Right ventricle myocardium superior (tissue), 1 donor: ENCODE measurements at regions not wholly inside any gene's neighbourhood (a gene's known extent, or its start where the extent isn't known, plus 50 kb on each side); places are given as distances from the start of the nearest gene placed in this dataset.

Source experiments
- ATAC-seq: fragments of 200-7000 bp; cut with Tn5 transposase; one replicate; pipeline ENCODE4 v1.9.1; 2020; ENCODE audit warnings: mild to moderate bottlenecking; ENCODE audit not compliant: poor library complexity
- DNase-seq: peaks from one replicate; pipeline ENCODE4 v3.0.0-alpha.2; 2020
- intact Hi-C: fragments of 100-400 bp; cut with DNase I; formaldehyde crosslinking; loops from one replicate; pipeline ENCODE4 v1.11.2; 2022
- donor health status: DM: no; HTN: yes; CAD: no; lungs with severe emphysema.

DNA sequence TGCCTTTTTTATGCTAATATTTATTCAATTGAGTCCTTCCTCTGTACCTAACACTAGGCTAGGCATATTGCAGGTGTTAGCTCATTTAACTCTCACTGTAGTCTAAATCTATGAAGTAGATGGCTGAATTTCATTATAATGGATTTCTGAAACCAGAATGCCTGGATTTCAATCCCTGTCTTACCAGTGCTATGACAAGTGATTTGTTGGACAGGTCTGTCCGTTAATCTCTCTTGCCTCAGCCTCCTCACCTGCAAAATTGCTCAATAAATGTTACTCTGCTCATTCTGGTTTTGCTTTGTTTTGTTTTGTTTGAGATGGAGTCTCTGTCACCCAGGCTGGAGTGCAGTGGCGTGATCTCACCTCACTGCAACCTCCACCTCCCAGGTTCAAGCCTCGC lies 146.1 kb upstream of the ADGRL2 start:
- intact Hi-C loops = no loop called here

DNA sequence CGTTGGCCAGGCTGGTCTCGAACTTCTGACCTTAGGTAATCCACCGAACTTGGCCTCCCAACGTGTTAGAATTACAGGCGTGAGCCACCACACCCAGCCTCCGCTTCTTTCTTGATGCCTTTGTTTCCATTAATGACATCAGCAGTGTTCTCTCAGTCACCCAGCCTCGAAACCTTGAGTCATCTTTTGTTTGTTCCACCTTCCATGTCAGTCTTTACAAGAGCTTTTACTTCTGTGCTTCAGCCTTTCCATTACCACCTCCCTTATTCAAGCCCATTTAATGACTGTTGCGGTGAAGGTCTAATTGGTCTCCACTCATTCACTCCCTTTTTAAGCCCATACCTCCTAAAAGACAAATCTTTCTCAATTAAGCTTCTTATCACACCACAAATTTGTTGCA lies 146.6 kb upstream of the ADGRL2 start:
- ATAC-seq = no peak
- DNase-seq = no peak
- intact Hi-C loops = no loop called here

More for the DNA sequence above, 146.1 kb upstream of the ADGRL2 start:
- no peak for DNase-seq
- ATAC-seq = no peak

DNA sequence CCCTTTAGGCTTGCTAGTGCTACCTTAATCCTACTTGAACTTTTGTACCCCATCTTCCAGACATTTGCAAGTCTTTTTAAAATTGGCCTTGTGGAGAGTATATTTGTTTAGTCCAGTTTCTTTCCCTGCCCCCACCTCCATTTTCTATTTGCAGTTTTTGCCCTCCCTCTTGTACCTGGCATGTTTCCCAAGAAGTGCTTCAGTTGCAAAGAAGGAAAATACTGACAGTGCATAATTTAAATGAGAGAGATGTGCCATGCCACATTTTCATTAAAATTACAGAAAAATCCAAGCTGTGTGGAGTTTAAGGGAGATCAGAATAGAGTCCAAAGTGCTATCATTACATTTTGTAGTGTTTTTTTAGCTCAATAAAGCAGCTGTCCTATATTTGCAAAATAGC lies 150.0 kb upstream of the ADGRL2 start:
- ATAC-seq = no peak
- no peak for DNase-seq
- intact Hi-C loops = no loop called here

DNA sequence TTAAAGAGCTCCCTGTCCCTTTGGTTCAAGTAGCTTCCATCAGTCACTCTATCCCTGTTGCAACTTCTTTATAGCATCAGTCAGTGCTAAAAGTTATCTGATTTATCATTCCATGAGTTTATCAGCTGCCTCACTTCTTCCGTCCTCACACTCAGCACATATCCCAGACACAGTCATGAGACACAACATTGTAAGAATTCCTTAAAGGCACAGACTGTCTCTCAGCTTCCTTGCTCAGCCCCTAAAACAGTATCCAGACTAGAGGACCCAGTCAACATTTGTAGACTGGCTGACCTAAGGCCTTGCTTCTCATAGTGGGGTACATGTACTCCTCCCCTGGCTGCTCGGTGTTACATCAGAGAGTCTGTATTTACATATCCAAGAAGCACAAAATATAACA lies 164.9 kb upstream of the ADGRL2 start:
- no peak for ATAC-seq
- no peak for DNase-seq
- intact Hi-C loops = no loop called here

DNA sequence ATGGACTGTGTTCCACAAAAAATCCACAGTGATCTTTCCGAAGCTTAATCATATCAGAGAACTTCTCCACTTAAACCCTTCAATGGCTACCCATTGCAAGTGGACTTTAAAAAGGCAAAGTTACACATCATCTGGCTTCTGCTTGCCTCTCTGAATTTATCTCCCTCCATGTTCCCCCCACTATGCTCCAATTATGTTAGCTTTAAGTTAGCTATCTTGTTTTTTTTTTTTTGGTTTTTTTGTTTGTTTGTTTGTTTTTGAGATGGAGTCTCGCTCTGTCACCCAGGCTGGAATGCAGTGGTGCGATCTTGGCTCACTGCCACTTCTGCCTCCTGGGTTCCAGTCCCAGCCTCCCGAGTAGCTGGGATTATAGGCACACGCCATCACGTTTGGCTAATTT lies 166.4 kb upstream of the ADGRL2 start:
- intact Hi-C loops = no loop called here
- DNase-seq (no peak), ATAC-seq (no peak)

DNA sequence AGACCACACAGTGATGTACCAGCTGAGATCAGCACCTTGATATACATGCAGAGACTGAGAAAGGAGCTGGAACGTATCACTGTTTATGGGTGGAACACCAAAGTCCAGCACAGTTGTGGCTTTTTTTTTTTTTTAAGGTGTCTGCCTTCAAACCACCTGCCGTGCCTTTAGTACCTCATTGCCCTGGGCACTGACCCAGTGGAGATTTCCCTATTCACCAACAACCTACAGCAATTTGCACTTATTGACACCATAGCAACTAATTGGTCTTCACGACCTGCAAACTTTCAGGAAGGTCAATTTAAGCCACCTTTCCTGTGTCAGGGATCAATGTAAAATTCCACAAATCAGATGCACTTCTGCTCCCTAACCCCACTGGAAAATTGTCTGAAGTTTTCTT lies 181.6 kb upstream of the ADGRL2 start:
- no peak for ATAC-seq
- DNase-seq = no peak
- intact Hi-C loops = no loop called here

DNA sequence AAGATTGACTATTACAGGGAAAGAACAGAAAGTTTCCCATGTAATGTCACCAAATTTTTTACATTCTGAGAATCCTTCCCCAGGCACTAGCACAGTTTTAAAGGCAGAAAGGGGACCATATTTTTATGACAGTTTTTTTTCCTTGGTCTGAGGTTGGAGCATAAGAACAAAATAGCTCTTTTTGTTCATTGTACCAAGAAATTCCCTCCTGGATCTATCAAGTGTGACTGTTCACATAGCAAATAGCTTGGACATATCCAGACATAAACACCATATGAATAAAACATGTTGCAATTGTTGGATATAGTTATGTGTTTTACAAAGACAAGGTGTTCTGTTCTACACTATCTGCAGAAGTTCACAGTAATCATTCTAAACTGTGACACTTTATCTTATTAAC lies 182.4 kb upstream of the ADGRL2 start:
- ATAC-seq (no peak), DNase-seq (no peak)
- intact Hi-C loops = no loop called here

DNA sequence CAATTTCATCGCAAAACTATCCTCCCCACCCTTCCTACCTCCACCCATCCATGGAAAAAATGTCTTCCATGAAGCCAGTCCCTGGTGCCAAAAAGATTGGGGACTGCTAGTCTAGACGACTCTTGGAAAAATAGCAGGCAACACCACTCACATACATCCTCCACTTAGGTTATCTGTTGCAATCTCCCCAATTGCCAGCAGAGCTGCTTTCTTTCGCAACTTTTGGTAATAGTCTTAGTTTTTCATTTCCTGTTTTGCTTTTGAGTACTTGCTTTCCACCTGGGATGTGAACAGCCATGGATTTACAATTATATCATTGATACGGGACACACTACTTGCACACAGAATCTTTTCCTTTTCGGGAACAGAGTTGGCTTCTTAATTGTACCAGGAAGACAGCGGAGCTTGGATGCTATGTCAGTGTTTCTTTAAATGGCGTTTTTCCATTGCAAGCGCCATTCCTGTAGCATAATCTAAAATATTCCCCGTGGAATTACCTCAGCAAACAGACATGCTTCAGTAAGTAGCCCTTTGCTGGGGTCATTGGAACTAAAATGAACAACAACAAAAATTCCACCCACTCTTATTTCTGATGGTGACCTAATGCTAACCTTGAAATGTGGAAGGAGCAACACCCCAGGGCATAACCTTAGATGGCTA lies 183.3 kb upstream of the ADGRL2 start:
- intact Hi-C loops = no loop called here
- ATAC-seq (peak; percentile 51), DNase-seq (no peak)

DNA sequence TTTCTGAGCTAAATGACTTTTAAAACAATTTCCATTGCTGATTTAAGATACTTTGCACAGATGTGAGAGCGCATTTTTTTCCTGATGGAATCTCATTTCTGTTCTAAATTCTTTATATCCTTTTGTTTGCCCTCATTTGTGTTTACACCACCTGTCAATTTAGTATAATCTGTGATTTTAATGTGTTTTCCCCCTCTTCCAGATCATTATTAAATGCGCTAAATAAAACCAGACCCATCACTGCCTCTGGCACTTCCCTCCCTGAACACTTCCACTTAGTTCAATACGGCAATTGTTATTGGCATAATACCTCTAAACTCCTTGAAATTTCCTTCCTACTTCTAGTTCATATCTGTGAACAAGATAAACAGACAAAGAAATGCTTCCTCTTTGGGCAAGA lies 186.9 kb upstream of the ADGRL2 start:
- no peak for DNase-seq
- no peak for ATAC-seq
- intact Hi-C loops = no loop called here

DNA sequence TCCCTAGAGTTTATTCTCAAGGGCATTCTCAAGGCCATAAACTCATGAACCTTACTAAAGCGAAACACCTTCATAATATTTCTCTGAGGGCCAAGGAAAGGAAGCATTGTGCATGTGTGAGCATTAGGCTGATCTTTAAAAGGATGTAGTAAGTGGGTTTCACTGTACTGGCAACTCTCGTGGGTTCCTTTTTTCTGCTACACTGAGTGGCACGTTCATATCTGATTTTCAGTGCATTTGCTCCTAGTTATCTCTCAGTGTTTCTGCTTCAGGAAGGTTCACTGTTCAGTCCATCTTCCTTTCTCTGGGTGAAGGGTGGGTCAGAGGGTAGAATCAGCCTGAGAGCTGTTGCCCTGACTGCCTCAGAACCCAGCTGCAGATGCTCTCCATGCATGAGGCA lies 192.8 kb upstream of the ADGRL2 start:
- ATAC-seq = no peak
- intact Hi-C loops = no loop called here
- DNase-seq = no peak

DNA sequence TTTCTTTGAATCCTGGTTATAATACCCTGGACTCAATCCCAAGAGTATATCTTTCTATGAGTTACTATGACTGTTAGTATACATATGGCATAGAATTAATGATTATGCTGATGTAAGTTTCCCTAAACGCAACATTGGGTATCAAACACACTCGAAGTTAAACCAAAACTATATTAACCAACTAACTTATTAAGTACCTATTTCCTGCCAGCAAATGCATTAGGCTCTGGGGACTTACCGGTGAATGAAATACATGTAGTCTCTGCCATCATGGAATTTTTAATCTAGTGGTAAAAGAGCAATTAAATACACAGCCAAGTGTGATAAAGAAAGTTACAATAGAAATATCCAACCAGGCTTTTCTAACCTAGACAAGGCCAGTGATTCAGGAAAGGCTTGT lies 193.6 kb upstream of the ADGRL2 start:
- DNase-seq (no peak), ATAC-seq (no peak)
- intact Hi-C loops = no loop called here

DNA sequence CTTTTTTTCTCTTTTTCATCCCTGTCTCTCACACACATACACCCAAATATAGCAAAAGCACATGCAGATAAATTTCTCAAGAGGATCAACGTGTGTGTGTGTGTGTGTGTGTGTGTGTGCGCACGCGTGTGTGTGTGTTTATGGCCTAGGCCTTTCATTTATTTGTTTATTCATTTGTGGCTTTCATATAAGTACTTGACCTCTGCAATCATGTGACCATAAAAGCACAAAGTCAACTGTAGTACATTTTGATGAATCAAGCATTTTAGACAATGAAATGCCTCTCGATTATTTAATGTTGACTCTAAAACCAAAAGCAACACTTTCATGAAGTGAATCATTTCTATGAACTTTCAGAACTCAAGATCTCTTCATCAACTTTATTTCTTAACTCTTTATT lies 194.1 kb upstream of the ADGRL2 start:
- intact Hi-C loops = no loop called here

DNA sequence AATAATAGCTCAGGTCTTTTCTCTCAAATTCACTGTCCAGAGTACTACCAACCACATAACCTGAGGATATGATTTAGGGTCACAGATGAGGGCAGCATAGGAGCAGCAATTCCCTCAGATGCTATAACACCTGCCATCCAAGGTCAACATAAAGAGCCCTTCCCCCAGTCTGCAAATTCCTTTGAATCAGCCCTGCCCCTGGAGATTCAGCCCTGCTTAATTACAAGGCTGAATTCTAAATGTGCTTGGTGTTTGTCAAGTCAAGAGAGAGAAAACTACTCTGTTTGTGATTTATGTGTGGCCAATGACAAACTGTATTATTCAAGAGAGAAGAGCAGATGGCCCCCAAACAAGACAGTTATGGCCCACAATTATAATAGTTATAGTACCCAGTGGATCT lies 195.7 kb upstream of the ADGRL2 start:
- ATAC-seq (no peak), DNase-seq (no peak)
- intact Hi-C loops = no loop called here

More for the DNA sequence above, 194.1 kb upstream of the ADGRL2 start:
- ATAC-seq (no peak), DNase-seq (no peak)

DNA sequence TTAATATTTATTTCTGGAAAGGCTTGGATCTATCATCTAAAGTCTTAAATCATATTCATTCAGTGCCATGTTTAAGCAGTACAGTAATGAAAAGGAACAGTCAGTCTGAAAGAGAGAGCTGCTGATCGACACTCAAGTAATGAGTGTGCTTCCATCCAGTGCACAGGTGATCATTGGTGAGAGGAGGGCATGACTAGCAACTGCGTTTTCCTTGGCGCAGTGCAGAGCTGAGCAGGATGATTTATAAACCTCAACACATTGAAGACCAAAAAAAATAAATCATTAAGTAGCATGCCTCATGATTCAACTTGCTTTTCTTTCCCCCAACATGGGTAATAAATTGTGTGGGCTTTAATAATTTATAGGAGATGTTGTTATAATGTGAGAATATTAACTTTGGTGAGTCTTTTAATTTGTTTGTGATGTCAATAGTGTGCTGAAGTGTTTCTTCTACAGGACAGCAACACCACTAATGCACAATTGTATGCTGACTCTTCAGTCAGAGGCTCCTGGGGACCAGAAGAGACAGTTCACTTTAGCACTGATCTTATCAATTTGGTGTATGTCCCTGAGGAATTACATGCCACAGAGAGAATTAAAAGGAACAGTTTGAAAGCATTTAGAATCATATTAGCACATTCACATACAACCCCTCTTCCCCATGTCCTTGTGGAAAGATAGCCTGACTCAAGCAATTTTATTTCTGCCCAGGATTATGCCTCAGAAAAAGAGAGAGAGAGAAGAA lies 199.7 kb upstream of the ADGRL2 start:
- no peak for DNase-seq
- no peak for ATAC-seq
- intact Hi-C loops = no loop called here

DNA sequence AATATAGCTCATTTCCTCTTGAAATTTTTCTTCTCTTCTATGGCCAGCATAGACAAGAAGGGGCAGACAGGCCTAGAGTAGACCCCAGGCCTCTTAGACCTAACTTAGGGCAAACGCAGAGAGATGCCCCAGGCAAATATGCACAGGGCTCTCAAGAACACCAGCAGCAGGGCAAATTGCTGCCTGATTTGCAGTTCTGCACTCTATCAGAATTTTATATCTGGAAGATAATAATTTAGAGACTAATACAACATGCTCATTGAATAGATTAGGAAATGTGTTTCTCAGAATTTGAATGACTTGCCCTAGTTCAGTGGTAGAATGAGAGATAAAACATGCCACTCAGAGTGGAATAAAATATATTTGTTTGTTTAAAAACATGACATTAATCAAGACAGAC lies 200.4 kb upstream of the ADGRL2 start:
- intact Hi-C loops = no loop called here
- DNase-seq (no peak), ATAC-seq (no peak)

DNA sequence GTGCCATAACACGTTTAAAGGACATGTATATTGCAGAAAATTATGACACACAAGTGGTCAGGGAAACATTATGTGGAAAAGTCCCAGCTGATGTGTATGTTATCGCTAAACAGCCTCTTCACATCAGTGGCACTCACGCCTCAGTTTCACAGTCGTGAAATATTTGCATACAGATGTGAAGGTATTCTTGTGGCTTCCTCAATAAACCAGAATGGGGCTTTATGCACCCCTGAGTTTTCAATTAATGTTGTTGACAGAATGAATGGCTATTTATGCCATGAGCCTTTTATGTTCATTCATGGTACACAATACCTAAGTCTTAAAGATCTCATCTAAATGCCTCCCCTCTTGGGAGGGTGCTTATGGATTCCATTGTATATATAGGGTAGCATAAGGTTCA lies 202.1 kb upstream of the ADGRL2 start:
- intact Hi-C loops = no loop called here
- no peak for DNase-seq
- no peak for ATAC-seq

DNA sequence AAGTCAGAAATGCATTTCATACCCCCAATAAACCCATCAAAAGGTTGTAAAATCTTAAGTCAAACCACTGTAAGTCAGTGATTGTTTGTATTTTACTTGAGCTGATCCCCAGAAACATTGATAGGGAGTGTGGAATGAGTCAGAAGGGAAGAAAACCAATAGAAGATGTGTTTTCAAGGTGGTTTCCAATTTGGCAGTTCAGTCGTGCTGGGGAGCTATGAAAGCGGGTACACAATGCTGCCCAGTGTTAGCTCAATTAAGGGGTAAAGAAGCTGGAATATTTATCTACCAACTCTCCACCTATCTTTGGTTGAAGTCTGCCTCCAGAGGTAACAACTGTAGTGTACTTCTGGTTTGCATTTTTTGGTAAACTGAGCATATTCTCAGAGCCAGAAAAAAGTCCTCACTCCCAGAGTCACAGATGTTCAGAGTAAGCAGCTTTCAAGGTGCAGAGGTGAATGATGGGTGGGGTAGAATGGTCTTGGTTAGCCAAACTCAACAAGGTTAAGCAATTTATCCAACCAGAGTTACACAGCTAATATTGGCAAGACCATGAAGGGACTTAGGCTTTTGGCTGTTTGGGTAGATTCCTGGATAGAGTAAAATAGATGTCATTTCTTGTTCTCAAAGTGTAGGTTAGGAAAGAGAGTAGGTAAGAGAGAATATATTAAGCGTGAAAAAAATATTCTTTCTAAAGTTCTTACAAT lies 202.9 kb upstream of the ADGRL2 start:
- intact Hi-C loops = no loop called here
- no peak for ATAC-seq
- no peak for DNase-seq

DNA sequence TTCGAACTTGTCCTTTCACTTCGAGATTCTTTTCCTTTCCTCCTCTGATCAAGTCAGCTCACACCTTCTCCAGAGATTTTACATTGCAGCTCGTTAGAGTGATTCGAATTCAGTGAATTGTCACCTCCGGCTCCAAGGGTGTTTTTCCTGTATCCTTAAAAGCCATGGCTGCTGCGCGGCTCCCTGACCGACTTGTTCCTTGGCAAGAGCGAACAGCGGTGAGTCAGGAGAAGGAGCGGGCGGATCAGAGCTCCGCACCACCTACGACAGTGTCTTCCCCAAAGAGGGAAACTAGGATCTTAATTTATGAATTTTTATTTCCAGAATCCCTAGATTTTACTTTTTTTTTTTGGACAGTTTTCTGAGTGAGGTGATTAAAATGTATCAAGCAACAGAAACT lies 204.4 kb upstream of the ADGRL2 start:
- ATAC-seq (no peak), DNase-seq (no peak)
- intact Hi-C loops = no loop called here

DNA sequence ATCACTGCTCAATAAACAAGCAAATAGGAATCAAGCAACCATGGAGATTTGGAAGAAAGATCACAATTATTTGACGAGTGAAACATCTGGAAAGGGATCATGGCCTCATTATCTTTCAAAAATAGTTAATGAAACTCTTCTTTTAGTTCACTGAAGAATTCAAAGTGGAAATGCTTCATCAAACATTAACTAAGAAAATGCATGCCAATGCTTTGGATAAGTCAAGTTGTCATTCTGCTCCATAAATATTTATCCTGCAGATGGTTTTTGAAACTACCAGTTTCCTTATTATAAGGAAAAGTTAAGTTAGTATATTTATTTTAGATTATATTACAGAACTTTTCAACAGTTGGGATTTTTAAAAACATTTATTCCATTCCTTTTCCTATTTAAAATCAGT lies 206.5 kb upstream of the ADGRL2 start:
- intact Hi-C loops = no loop called here
- DNase-seq = no peak
- ATAC-seq = no peak

DNA sequence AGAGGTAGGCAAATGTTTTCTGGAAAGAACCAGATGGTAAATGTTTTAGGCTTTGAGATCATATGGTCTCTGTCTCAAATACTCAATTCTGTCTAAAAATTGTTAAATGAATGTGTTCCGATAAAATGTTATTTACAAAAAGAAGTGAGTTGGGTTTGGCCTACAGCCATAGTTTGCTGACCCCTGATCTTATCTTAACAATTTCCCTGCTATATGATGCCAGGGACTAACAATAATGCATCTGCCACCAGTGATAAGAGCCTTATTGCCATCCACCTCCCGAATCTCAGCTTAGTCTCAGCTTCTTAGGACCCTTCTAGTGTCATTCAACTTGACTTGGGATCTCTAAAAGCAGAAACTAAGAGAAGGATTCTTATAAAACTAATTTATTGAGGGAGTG lies 208.5 kb upstream of the ADGRL2 start:
- intact Hi-C loops = no loop called here
- ATAC-seq (no peak), DNase-seq (no peak)
